Frontal cortex (tissue), 3 donors: ENCODE measurements at regions not wholly inside any gene's neighbourhood (a gene's known extent, or its start where the extent isn't known, plus 50 kb on each side); places are given as distances from the start of the nearest gene placed in this dataset.
"Not testable (repeated sequence)": the region's sequence is repeated elsewhere in the genome, so short reads cannot be mapped to it uniquely, and the experiment has no call there.

Source experiments
- DNase-seq, 2 donors: peaks; one replicate each; pipeline ENCODE4 v3.0.0; 2012; ENCODE audit warnings: low spot score in 2 of 2
- FAIRE-seq: peaks from 2 replicates; lab custom pipeline; 2012; peaks lifted over from hg19 to GRCh38; lab: Jason Lieb, UNC
- donor health status: control.
- donor health status: control.
- donor health status: control.

GRCh38 chr2:94725543-94725942 is 145.7 kb upstream of the TEKT4 start:
- no peak for FAIRE-seq
- DNase-seq, result no peak

DNA sequence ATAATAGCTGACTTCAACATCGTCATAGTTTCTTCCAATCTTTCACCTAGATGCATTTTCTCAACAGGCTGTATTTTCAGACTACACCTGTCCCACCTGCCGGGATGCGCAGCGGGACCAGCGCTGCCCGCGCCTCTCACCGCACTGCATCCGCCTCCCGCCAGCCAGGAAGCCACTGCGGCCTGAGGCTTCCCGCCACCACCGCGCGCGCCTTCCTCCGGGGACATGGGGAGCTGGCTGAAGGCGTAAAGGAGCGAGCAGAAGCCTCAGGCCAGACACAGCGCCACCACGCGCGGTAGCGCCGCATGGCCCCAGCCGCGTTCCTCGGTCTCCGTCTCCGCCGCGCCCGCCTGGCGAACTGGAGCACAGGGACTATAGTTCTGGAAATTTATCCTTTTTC is 135.7 kb upstream of the TEKT4 start:
- DNase-seq, FAIRE-seq: not testable (repeated sequence)

DNA sequence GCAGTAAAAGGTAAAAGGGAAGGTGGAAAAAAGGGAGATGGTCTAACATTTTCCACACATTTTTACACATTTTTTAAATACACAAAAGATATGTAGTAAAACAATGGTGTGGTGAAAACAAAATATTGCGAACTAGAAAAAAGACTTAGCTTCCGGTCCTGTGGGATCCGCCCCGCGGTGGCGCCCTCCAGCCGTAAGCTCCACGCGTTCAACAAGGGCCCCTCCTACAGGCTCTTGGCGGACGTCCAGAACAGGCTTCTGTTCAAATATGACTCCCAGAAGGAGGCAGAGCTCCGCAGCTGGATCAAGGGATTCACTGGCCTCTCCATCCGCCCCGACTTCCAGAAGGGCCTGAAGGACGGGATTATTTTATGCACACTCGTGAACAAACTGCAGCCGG is 134.1 kb upstream of the TEKT4 start:
- not testable (repeated sequence) for FAIRE-seq, DNase-seq

GRCh38 chr2:94737736-94738342 is 133.4 kb upstream of the TEKT4 start:
- not testable (repeated sequence) for FAIRE-seq, DNase-seq

GRCh38 chr2:94753466-94753998 is 117.7 kb upstream of the TEKT4 start:
- FAIRE-seq (no peak), DNase-seq (no peak)

GRCh38 chr2:94758546-94758945 is 112.7 kb upstream of the TEKT4 start:
- DNase-seq, result no peak
- no peak for FAIRE-seq

DNA sequence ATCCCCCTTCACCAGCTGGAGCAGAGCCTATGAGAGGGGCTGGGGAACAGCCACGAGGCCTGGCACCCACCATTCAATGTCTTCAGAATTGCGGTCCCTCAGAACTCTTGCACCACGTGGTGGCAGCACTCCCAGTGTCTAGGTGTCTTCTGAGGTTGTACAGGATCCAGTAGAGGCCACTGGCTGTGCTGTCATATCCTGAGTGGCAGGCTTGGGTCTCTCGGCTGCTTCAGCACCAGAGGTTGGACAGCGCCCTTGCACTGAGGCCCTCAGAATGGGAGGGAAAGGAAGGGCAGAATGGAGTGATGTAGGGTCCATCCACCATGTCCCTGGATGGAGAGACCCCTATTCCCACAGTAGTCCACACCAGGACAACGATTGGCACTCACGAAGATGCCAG is 112.0 kb upstream of the TEKT4 start:
- FAIRE-seq, result no peak
- DNase-seq, result no peak

- FAIRE-seq, result no peak
Measured at GRCh38 chr2:94762600-94762999, 108.6 kb upstream of the TEKT4 start.

GRCh38 chr2:94763318-94763717 is 107.9 kb upstream of the TEKT4 start:
- DNase-seq, result no peak
- no peak for FAIRE-seq

More at GRCh38 chr2:94762600-94762999, 108.6 kb upstream of the TEKT4 start:
- no peak for DNase-seq

DNA sequence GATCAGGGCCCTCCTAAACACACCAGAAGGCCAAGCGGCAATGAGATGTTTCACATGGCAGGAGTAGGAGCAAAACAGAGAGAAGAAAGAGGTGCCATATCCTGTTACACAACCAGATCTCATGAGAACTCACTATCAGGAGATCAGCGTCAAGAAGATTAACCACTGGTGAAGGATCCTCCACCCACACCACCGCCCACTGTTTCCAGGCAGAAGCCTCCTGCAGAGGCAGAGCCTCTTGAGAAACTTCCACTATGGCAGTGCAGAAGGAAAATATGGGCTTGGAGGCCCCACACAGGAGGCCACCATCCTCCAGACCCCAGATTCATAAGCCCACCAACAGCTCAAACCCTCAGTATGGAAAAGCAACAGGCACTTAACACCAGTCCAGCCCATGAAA is 106.9 kb upstream of the TEKT4 start:
- FAIRE-seq, DNase-seq: not testable (repeated sequence)

DNA sequence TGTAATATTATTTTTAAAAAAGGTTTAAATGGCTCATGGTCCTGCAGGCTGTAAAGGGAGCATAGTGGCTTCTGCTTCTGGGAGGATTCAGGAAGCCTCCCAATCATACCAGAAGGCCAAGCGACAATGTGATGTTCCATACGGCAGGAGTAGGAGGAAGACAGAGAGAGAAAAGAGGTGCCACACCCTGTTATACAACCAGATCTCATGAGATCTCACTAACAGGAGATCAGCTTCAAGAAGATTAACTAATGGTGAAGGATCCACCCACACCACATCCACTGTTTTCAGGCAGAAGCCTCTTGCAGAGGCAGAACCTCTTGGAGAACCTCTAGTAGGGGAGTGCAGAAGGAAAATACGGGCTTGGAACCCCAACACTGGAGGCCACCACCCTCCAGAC is 103.9 kb upstream of the TEKT4 start:
- no peak for FAIRE-seq
- DNase-seq, result no peak

- no peak for DNase-seq
- no peak for FAIRE-seq
Measured at GRCh38 chr2:94769733-94770132, 101.5 kb upstream of the TEKT4 start.

DNA sequence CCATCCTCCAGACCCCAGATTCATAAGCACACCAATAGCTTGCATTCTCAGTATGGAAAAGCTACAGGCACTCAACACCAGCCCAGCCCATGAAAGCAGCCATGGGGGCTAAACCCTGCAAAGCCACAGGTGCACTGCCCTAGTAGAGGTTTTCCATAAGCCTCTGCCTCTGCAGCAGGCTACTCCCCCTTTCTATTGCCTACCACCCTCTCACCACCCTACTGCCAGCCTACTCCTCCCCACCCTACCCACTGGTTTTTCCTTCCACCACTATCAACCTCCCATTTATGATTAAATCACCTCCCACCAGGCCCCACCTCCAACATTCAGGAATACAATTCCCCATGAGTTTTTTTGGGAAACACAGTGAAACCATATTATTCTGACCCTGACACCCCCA is 96.4 kb upstream of the TEKT4 start:
- DNase-seq, result no peak
- FAIRE-seq, result no peak

GRCh38 chr2:94776036-94776435 is 95.2 kb upstream of the TEKT4 start:
- FAIRE-seq (no peak), DNase-seq (no peak)

- not testable (repeated sequence) for FAIRE-seq, DNase-seq
Measured at GRCh38 chr2:94785105-94785504, 86.1 kb upstream of the TEKT4 start.

DNA sequence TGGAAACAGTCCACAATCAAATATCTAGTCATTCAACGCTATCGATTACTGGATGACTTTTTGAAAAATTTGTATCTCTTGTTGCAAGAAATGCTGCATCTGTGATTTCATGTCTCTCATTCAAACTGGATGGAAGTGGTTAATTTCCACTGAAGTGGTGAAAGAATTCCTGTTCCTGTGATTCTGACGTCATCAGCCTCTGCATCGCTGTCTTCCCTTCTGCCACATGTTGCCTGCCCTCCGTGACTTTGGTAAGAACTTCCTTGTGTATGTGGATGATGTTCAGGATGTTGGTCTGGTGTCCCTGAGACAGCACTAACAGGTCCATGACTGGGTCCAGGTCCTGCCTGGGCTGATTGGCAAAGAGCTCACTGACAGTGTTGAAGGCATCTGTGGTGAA is 84.8 kb upstream of the TEKT4 start:
- not testable (repeated sequence) for DNase-seq, FAIRE-seq

DNA sequence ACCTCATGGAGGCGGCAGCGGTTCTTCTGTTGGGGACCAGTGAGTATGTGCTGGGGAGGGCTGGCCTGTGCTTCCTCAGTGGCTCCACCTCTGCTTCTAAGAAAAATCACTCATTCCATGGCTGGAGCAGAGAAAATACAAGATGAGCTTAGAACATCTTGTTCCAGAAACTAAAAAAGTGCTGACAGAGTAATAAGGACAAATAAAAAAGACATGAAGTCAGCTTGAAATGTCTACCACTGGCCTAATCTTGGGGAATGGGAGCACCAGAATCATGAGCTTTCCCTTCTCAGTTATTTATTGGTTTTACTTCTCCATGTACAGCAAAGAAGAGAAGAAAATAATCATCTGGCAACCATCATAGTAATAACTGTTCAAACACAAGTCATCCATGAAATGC is 81.1 kb upstream of the TEKT4 start:
- not testable (repeated sequence) for DNase-seq, FAIRE-seq

GRCh38 chr2:94797235-94797634 is 74.0 kb upstream of the TEKT4 start:
- peak; percentile 66 for FAIRE-seq
- DNase-seq, result not testable (repeated sequence)
